A673 (cell line): ENCODE measurements at regions not wholly inside any gene's neighbourhood (a gene's known extent, or its start where the extent isn't known, plus 50 kb on each side); places are given as distances from the start of the nearest gene placed in this dataset.

Experiments
- CTCF ChIP-seq: fragments of 300-800, 200-600 bp; sonication (generic); conservative IDR thresholded peaks from 2 replicates; pipeline ENCODE4 v1.5.1; 2017; ENCODE audit warnings: low read depth, mild to moderate bottlenecking, antibody characterized with exemption, low read length, moderate library complexity, mixed read lengths
- EZH2 ChIP-seq: fragments of 200-600 bp; sonication (generic); IDR thresholded peaks from 2 replicates; pipeline ENCODE4 v1.6.1; 2017; ENCODE audit warnings: borderline replicate concordance, low read depth, mild to moderate bottlenecking, mixed read lengths, antibody characterized with exemption, low read length; ENCODE audit not compliant: poor library complexity, severe bottlenecking

GRCh38 chr13:60671386-60671785 lies 274.4 kb downstream of the TDRD3 start:
- TF ChIP-seq CTCF (no peak), EZH2 (no peak)
